ENCODE measurements at regions not wholly inside any gene's neighbourhood (a gene's known extent, or its start where the extent isn't known, plus 50 kb on each side); places are given as distances from the start of the nearest gene placed in this dataset.

DNA sequence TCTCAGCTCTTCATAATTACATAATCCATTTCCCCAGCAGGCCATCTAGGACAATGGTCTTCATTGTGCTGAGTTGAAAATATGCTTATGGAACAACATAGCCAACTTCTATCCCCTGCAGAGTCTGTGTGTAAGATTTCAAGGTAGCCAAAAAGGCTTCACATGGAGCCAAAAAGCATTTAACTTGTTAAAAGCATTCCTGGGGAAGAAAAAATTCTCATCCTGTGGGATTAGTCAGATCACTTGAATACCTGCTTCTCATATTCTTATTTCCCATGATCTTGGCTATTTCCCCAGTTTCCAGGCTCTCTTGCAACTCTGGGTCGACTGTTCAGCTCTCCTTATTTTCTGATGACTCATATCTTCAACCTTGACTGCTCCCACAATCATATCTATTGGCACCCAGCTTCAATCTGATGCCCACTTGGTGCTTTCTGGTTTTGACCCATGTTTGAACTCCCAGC, 178.9 kb downstream of the KLHL28 start:
- Histone ChIP-seq H3K27me3 (ENCODE audit: control insufficient read depth, extremely low read depth, insufficient read depth, low read length) (no peaks in the 10 kb centered on the region), H3K79me2 (ENCODE audit: control insufficient read depth, insufficient read depth, low read length) (no peaks in the 10 kb centered on the region), H3K36me3 (ENCODE audit: control insufficient read depth in 2 of 2, extremely low read depth in 1 of 2, insufficient read depth in 2 of 2, low read length in 2 of 2) (no peaks in the 10 kb centered on the region), H3K27ac (ENCODE audit: control insufficient read depth, insufficient read depth, low read length) (no peak overlapping the region), H2AFZ (ENCODE audit: control insufficient read depth, low read length) (no peak overlapping the region), H3K9me1 (ENCODE audit: control insufficient read depth, extremely low read depth, insufficient read depth, low read length) (no peaks in the 10 kb centered on the region), H3K9ac (ENCODE audit: control insufficient read depth, extremely low read depth, insufficient read depth, low read length) (no peak overlapping the region), H3K4me2 (ENCODE audit: control insufficient read depth, extremely low read depth, insufficient read depth, low read depth, low read length) (no peak overlapping the region), H4K20me1 (ENCODE audit: control insufficient read depth, extremely low read depth, insufficient read depth, low read length) (no peaks in the 10 kb centered on the region), H3K9me3 (ENCODE audit: control insufficient read depth, low read depth, low read length) (no peaks in the 10 kb centered on the region), H3K4me3 (ENCODE audit: control insufficient read depth in 2 of 3, extremely low read depth in 1 of 3, insufficient read depth in 2 of 3, low read depth in 1 of 3, low read length in 3 of 3) (no peak overlapping the region), H3K4me1 (ENCODE audit: control insufficient read depth, extremely low read depth, insufficient read depth, low read length) (no peaks in the 10 kb centered on the region)
- dilution Hi-C loops (cut with MboI; ENCODE audit: extremely low pct_ligation_motif_present, low sequenced_read_pairs), result no loop called here
- TF ChIP-seq, protein P1, sequence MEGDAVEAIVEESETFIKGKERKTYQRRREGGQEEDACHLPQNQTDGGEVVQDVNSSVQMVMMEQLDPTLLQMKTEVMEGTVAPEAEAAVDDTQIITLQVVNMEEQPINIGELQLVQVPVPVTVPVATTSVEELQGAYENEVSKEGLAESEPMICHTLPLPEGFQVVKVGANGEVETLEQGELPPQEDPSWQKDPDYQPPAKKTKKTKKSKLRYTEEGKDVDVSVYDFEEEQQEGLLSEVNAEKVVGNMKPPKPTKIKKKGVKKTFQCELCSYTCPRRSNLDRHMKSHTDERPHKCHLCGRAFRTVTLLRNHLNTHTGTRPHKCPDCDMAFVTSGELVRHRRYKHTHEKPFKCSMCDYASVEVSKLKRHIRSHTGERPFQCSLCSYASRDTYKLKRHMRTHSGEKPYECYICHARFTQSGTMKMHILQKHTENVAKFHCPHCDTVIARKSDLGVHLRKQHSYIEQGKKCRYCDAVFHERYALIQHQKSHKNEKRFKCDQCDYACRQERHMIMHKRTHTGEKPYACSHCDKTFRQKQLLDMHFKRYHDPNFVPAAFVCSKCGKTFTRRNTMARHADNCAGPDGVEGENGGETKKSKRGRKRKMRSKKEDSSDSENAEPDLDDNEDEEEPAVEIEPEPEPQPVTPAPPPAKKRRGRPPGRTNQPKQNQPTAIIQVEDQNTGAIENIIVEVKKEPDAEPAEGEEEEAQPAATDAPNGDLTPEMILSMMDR (optimal IDR thresholded peaks at IDR 0.05 in 1 of 3, IDR thresholded peaks at IDR 0.05 in 1 of 3, conservative IDR thresholded peaks at IDR 0.05 in 1 of 3; ENCODE audit: extremely low read depth in 1 of 3, insufficient read depth in 2 of 3, low read length in 3 of 3), result no peak
- TF ChIP-seq EZH2 (IDR thresholded peaks at IDR 0.05; ENCODE audit: low read length), result no peak
- FAIRE-seq (no peak), DNase-seq (ENCODE audit: low read depth, low spot score) (no peak)

DNA sequence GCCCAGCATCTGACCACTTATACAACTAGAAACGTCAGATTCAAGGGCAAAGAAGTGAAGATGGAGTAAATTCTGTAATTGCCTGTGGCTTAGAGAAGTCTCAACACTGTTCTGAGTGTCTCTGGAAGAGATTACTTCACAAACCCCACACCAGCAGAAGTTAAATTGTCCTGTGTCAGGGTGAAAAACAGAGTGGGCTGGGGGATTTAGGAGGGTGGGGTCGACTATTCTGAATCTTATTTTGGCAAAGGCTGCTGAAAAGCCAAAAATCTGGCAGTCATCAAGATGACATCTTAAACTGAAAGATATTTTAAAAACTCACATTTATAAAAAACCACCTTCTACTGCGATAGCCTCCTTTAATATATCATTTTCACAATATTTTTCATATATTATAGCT, 180.8 kb downstream of the KLHL28 start:
- DNase-seq (ENCODE audit: low read depth, low spot score) (no peak), FAIRE-seq (no peak)
- dilution Hi-C loops (cut with MboI; ENCODE audit: extremely low pct_ligation_motif_present, low sequenced_read_pairs), result no loop called here
- H4K20me1 ChIP-seq (ENCODE audit: control insufficient read depth, extremely low read depth, insufficient read depth, low read length), result no peaks in the 10 kb centered on the region
- no peaks in the 10 kb centered on the region for H3K4me1 ChIP-seq (ENCODE audit: control insufficient read depth, extremely low read depth, insufficient read depth, low read length)
- H3K36me3 ChIP-seq (ENCODE audit: control insufficient read depth in 2 of 2, extremely low read depth in 1 of 2, insufficient read depth in 2 of 2, low read length in 2 of 2), result no peaks in the 10 kb centered on the region
- no peak overlapping the region for H3K4me2 ChIP-seq (ENCODE audit: control insufficient read depth, extremely low read depth, insufficient read depth, low read depth, low read length)
- no peaks in the 10 kb centered on the region for H3K9me1 ChIP-seq (ENCODE audit: control insufficient read depth, extremely low read depth, insufficient read depth, low read length)
- TF ChIP-seq EZH2 (IDR thresholded peaks at IDR 0.05; ENCODE audit: low read length), result no peak
- TF ChIP-seq, protein P1 (optimal IDR thresholded peaks at IDR 0.05 in 1 of 3, IDR thresholded peaks at IDR 0.05 in 1 of 3, conservative IDR thresholded peaks at IDR 0.05 in 1 of 3; ENCODE audit: extremely low read depth in 1 of 3, insufficient read depth in 2 of 3, low read length in 3 of 3), result no peak
- H3K9ac ChIP-seq (ENCODE audit: control insufficient read depth, extremely low read depth, insufficient read depth, low read length), result no peak overlapping the region
- H3K79me2 ChIP-seq (ENCODE audit: control insufficient read depth, insufficient read depth, low read length), result no peaks in the 10 kb centered on the region
- H3K27me3 ChIP-seq (ENCODE audit: control insufficient read depth, extremely low read depth, insufficient read depth, low read length), result no peaks in the 10 kb centered on the region
- no peaks in the 10 kb centered on the region for H3K9me3 ChIP-seq (ENCODE audit: control insufficient read depth, low read depth, low read length)
- H3K4me3 ChIP-seq (ENCODE audit: control insufficient read depth in 2 of 3, extremely low read depth in 1 of 3, insufficient read depth in 2 of 3, low read depth in 1 of 3, low read length in 3 of 3), result no peak overlapping the region
- no peak overlapping the region for H3K27ac ChIP-seq (ENCODE audit: control insufficient read depth, insufficient read depth, low read length)
- no peak overlapping the region for H2AFZ ChIP-seq (ENCODE audit: control insufficient read depth, low read length)

Data from keratinocyte (primary cell).